Mesothelial cell of epicardium (in vitro differentiated cells): ENCODE measurements at regions not wholly inside any gene's neighbourhood (a gene's known extent, or its start where the extent isn't known, plus 50 kb on each side); places are given as distances from the start of the nearest gene placed in this dataset.

Experiments
- DNase-seq, 2 experiments: peaks; one replicate each; pipeline ENCODE4 v3.0.0; 2021; ENCODE audit warnings: low spot score in 2 of 2; ENCODE audit not compliant: unreplicated experiment in 2 of 2
- H3K27ac Mint-ChIP-seq: 2 replicates; pipeline ENCODE4 v1.8.0; 2021; ENCODE audit warnings: mixed read lengths
- H3K27me3 Mint-ChIP-seq: 2 replicates; pipeline ENCODE4 v1.8.0; 2021; ENCODE audit warnings: low read depth, mixed read lengths
- H3K36me3 Mint-ChIP-seq: 2 replicates; pipeline ENCODE4 v1.8.0; 2021; ENCODE audit warnings: mixed read lengths
- H3K4me1 Mint-ChIP-seq: 2 replicates; pipeline ENCODE4 v1.8.0; 2021; ENCODE audit warnings: mixed read lengths
- H3K4me3 Mint-ChIP-seq: 2 replicates; pipeline ENCODE4 v1.8.0; 2021; ENCODE audit warnings: mild to moderate bottlenecking, moderate library complexity, mixed read lengths
- H3K9me3 Mint-ChIP-seq: 2 replicates; pipeline ENCODE4 v1.8.0; 2021; ENCODE audit warnings: mixed read lengths
- CTCF ChIP-seq: fragments of 200-600 bp; sonication (generic); IDR thresholded peaks from one replicate; pipeline ENCODE4 v1.5.0; 2021; ENCODE audit warnings: antibody characterized with exemption; ENCODE audit not compliant: unreplicated experiment

GRCh38 chr16:26995522-26995921 is 71.2 kb upstream of the C16orf82 start:
- TF ChIP-seq CTCF: no peak
- DNase-seq: no peak
- H3K4me3 Mint-ChIP-seq: no peak overlapping the region
- H3K4me1 Mint-ChIP-seq: no peaks in the 10 kb centered on the region
- H3K36me3 Mint-ChIP-seq: no peaks in the 10 kb centered on the region
- peaks cover 5% of the 10 kb centered on the region for H3K9me3 Mint-ChIP-seq
- H3K27me3 Mint-ChIP-seq: peaks cover 35% of the 10 kb centered on the region
- no peak overlapping the region for H3K27ac Mint-ChIP-seq

DNA sequence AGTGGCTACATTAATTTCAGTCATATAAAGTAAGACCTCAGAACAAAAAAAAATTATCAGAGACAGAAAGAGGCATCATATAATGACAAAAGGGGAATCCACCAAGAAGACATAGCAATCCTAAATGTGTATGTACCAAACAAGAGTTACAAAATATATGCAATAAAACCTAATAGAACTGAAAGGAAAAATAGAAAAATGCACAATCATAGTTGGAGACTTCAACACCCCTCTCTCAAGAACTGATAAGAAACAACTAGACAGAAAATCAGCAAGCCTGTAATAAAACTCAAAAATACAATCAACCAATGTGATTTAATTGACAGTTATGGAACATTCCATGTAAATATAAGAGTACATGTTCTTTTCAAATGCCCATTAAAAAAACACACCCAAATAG is 61.3 kb upstream of the C16orf82 start:
- Mint-ChIP-seq H3K4me1 (no peaks in the 10 kb centered on the region), H3K4me3 (no peak overlapping the region), H3K27ac (no peak overlapping the region), H3K9me3 (peaks cover 16% of the 10 kb centered on the region), H3K27me3 (peaks cover 32% of the 10 kb centered on the region), H3K36me3 (no peaks in the 10 kb centered on the region)
- no peak for DNase-seq
- no peak for TF ChIP-seq CTCF
